GM19395 (cell line): ENCODE measurements at regions not wholly inside any gene's neighbourhood (a gene's known extent, or its start where the extent isn't known, plus 50 kb on each side); places are given as distances from the start of the nearest gene placed in this dataset.
A peak's percentile ranks its signal among the peaks of the same experiment; 100 is the strongest.
"Not testable (repeated sequence)": the region's sequence is repeated elsewhere in the genome, so short reads cannot be mapped to it uniquely, and the experiment has no call there.

Experiments
- ATAC-seq: cut with Tn5 transposase; IDR thresholded peaks from one replicate; pipeline ENCODE4 v1.9.1; 2021; ENCODE audit warnings: mild to moderate bottlenecking, moderate library complexity; ENCODE audit not compliant: unreplicated experiment

- ATAC-seq, result no peak
Observed at GRCh38 chr7:106563466-106564150, 97.3 kb downstream of the CCDC71L start.

GRCh38 chr7:106562711-106563366, 98.1 kb downstream of the CCDC71L start:
- ATAC-seq, result no peak

- ATAC-seq, result no peak
Observed at GRCh38 chr7:106561666-106562411, 99.1 kb downstream of the CCDC71L start.

- ATAC-seq, result no peak
Observed at GRCh38 chr7:106561151-106561550, 99.8 kb downstream of the CCDC71L start.

GRCh38 chr7:106560482-106560881, 100.5 kb downstream of the CCDC71L start:
- ATAC-seq, result no peak

GRCh38 chr7:106556244-106556643, 104.7 kb downstream of the CCDC71L start:
- not testable (repeated sequence) for ATAC-seq

- not testable (repeated sequence) for ATAC-seq
Observed at GRCh38 chr7:106554623-106555022, 106.3 kb downstream of the CCDC71L start.

- no peak for ATAC-seq
Observed at GRCh38 chr7:106553446-106553836, 107.5 kb downstream of the CCDC71L start.

- ATAC-seq, result peak; percentile 98
Observed at GRCh38 chr7:106552645-106553445, 108.1 kb downstream of the CCDC71L start.

- no peak for ATAC-seq
Observed at GRCh38 chr7:106551936-106552335, 109.0 kb downstream of the CCDC71L start.

- no peak for ATAC-seq
Observed at GRCh38 chr7:106548491-106548890, 112.5 kb downstream of the CCDC71L start.

GRCh38 chr7:106545275-106545674, 115.7 kb downstream of the CCDC71L start:
- no peak for ATAC-seq

- no peak for ATAC-seq
Observed at GRCh38 chr7:106543221-106543757, 117.7 kb downstream of the CCDC71L start.

GRCh38 chr7:106542550-106543220, 118.3 kb downstream of the CCDC71L start:
- ATAC-seq, result peak; percentile 83

- no peak for ATAC-seq
Observed at GRCh38 chr7:106538638-106539037, 122.3 kb downstream of the CCDC71L start.

- no peak for ATAC-seq
Observed at GRCh38 chr7:106537119-106537518, 123.8 kb downstream of the CCDC71L start.

- no peak for ATAC-seq
Observed at GRCh38 chr7:106536079-106536478, 124.9 kb downstream of the CCDC71L start.

GRCh38 chr7:106535234-106535932, 125.6 kb downstream of the CCDC71L start:
- no peak for ATAC-seq

- no peak for ATAC-seq
Observed at GRCh38 chr7:106534271-106534846, 126.6 kb downstream of the CCDC71L start.
